ENCODE measurements at regions not wholly inside any gene's neighbourhood (a gene's known extent, or its start where the extent isn't known, plus 50 kb on each side); places are given as distances from the start of the nearest gene placed in this dataset.

- no peak for DNase-seq
Measured at GRCh38 chr22:22346401-22347107, 102.0 kb downstream of the VPREB1 start.

GRCh38 chr22:22348127-22348814 lies 103.7 kb downstream of the VPREB1 start:
- no peak for DNase-seq

- no peak for DNase-seq
Measured at GRCh38 chr22:22348815-22349454, 104.3 kb downstream of the VPREB1 start.

- DNase-seq, result no peak
Measured at GRCh38 chr22:22349455-22349836, 104.9 kb downstream of the VPREB1 start.

GRCh38 chr22:22351366-22351765 lies 106.8 kb downstream of the VPREB1 start:
- DNase-seq, result no peak

GRCh38 chr22:22352371-22352999 lies 107.9 kb downstream of the VPREB1 start:
- no peak for DNase-seq

GRCh38 chr22:22355096-22355834 lies 110.7 kb downstream of the VPREB1 start:
- DNase-seq, result no peak

- peak; percentile 78 for DNase-seq
Measured at GRCh38 chr22:22357024-22357883, 112.7 kb downstream of the VPREB1 start.

- no peak for DNase-seq
Measured at GRCh38 chr22:22358152-22358551, 113.6 kb downstream of the VPREB1 start.

GRCh38 chr22:22358686-22359085 lies 114.1 kb downstream of the VPREB1 start:
- no peak for DNase-seq

- DNase-seq, result no peak
Measured at GRCh38 chr22:22359465-22359864, 114.9 kb downstream of the VPREB1 start.

GRCh38 chr22:22360014-22360413 lies 115.4 kb downstream of the VPREB1 start:
- DNase-seq, result no peak

GRCh38 chr22:22362311-22362710 lies 117.7 kb downstream of the VPREB1 start:
- no peak for DNase-seq

GRCh38 chr22:22362936-22363335 lies 118.3 kb downstream of the VPREB1 start:
- no peak for DNase-seq

GRCh38 chr22:22364207-22364606 lies 119.6 kb downstream of the VPREB1 start:
- DNase-seq, result no peak

GRCh38 chr22:22366537-22366936 lies 122.0 kb downstream of the VPREB1 start:
- no peak for DNase-seq

GRCh38 chr22:22368516-22368915 lies 123.9 kb downstream of the VPREB1 start:
- no peak for DNase-seq

- DNase-seq, result peak; percentile 55
Measured at GRCh38 chr22:22369219-22369963, 124.8 kb downstream of the VPREB1 start.

- DNase-seq, result no peak
Measured at GRCh38 chr22:22369964-22370270, 125.3 kb downstream of the VPREB1 start.

- no peak for DNase-seq
Measured at GRCh38 chr22:22371031-22371541, 126.5 kb downstream of the VPREB1 start.

GRCh38 chr22:22372086-22372485 lies 127.5 kb downstream of the VPREB1 start:
- no peak for DNase-seq

Measured in CD4-positive, alpha-beta T cell treated with Interferon gamma for 1 hour (primary cell).